Coronary artery (tissue), 2 donors: ENCODE measurements at regions not wholly inside any gene's neighbourhood (a gene's known extent, or its start where the extent isn't known, plus 50 kb on each side); places are given as distances from the start of the nearest gene placed in this dataset.

Experiments
- DNase-seq: peaks from one replicate; pipeline ENCODE4 v3.0.0-alpha.2; 2017; ENCODE audit warnings: low spot score
- H3K27ac ChIP-seq, 2 donors: fragments of 200-600 bp; sonication (generic); one replicate each; pipeline ENCODE4 v1.5.1; 2016 to 2019
- H3K4me3 ChIP-seq: fragments of 200-600 bp; sonication (generic); 2 replicates; pipeline ENCODE4 v1.5.1; 2016; ENCODE audit warnings: mild to moderate bottlenecking, moderate library complexity
- CTCF ChIP-seq: fragments of 200-600 bp; sonication (generic); IDR thresholded peaks from one replicate; pipeline ENCODE4 v1.5.1; 2019; ENCODE audit warnings: antibody characterized with exemption

- H3K27ac ChIP-seq, result no peak overlapping the region
- no peak for TF ChIP-seq CTCF
- DNase-seq, result no peak
- no peak overlapping the region for H3K4me3 ChIP-seq
Measured at GRCh38 chr20:20768202-20768815, 55.9 kb upstream of the RALGAPA2 start.

DNA sequence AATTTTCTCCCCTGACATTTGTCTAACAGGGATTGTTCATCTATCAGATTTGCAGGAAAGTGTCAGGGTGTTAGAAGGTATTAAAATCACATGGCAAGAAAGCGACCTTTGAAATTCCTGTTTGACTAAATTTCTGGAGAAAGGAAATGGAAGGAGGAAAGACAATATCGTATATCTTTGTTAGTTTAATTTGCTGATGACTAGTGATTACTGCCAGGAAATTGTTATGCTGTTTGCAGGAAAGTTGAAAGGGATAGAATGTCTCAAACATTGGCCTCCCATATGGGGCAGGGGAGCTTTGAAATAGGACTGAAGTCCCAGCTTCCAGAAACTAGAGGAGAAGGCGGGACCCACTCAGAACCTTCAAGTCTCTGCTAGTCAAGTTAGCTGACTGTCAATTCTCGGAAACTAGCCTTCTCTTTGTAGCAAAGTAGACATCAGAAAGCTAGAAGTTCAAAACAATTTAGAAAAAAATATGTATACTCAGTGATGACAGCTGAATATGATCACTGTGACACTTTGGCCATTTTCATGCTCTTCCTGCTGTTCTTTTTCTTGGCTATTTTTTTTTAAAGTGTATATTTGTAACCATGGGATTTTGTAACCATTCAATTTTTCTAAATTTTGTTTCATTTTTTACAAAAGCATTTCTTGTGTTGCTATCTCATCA lies 53.4 kb upstream of the RALGAPA2 start:
- Histone ChIP-seq H3K4me3 (no peak overlapping the region), H3K27ac (no peak overlapping the region)
- no peak for DNase-seq
- TF ChIP-seq CTCF, result no peak

- DNase-seq, result no peak
- no peak overlapping the region for H3K4me3 ChIP-seq
- H3K27ac ChIP-seq, result no peak overlapping the region
- TF ChIP-seq CTCF, result no peak
Measured at GRCh38 chr20:20763650-20764049, 51.2 kb upstream of the RALGAPA2 start.
